Fibroblast of the aortic adventitia (primary cell): ENCODE measurements at regions not wholly inside any gene's neighbourhood (a gene's known extent, or its start where the extent isn't known, plus 50 kb on each side); places are given as distances from the start of the nearest gene placed in this dataset.

Experiments used
- DNase-seq: peaks from one replicate; pipeline ENCODE4 v3.0.0-alpha.2; 2010; ENCODE audit warnings: low read depth
- H3K4me3 ChIP-seq: 2 replicates; pipeline ENCODE4 v1.5.1; 2011; ENCODE audit warnings: low read depth, mild to moderate bottlenecking, control low read depth, low read length, moderate library complexity
- TF ChIP-seq, protein P1 (sequence below): IDR thresholded peaks from 2 replicates; pipeline ENCODE4 v1.5.1; 2011; ENCODE audit warnings: mild to moderate bottlenecking, low read length, control low read depth, inconsistent platforms; ENCODE audit not compliant: insufficient read depth

- no peak overlapping the region for H3K4me3 ChIP-seq
- no peak for DNase-seq
- TF ChIP-seq, protein P1, sequence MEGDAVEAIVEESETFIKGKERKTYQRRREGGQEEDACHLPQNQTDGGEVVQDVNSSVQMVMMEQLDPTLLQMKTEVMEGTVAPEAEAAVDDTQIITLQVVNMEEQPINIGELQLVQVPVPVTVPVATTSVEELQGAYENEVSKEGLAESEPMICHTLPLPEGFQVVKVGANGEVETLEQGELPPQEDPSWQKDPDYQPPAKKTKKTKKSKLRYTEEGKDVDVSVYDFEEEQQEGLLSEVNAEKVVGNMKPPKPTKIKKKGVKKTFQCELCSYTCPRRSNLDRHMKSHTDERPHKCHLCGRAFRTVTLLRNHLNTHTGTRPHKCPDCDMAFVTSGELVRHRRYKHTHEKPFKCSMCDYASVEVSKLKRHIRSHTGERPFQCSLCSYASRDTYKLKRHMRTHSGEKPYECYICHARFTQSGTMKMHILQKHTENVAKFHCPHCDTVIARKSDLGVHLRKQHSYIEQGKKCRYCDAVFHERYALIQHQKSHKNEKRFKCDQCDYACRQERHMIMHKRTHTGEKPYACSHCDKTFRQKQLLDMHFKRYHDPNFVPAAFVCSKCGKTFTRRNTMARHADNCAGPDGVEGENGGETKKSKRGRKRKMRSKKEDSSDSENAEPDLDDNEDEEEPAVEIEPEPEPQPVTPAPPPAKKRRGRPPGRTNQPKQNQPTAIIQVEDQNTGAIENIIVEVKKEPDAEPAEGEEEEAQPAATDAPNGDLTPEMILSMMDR, result no peak
Observed at GRCh38 chr21:19400223-19400770, 996.7 kb upstream of the TMPRSS15 start.

- H3K4me3 ChIP-seq, result no peak overlapping the region
- no peak for DNase-seq
- TF ChIP-seq, protein P1, result no peak
Observed at GRCh38 chr21:19402870-19403269, 999.3 kb upstream of the TMPRSS15 start.

DNA sequence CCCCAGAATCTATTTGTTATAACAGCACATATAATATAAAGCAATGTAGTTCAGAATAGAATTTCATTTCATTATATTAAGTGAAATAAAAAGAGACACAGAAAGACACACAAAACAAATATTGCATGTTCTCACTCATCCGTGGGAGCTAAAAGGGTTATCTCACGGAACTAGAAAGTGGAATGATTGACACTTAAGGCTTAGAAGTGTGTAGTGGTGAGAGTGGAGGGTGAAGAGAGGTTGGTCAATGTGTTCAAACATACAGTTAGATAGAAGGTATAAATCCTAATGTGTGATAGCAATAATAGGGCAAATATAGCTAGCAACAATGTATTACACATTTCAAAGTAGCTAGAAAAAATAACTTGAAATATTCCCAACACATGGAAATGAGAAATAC is 1001.7 kb upstream of the TMPRSS15 start:
- no peak for DNase-seq
- H3K4me3 ChIP-seq, result no peak overlapping the region
- TF ChIP-seq, protein P1, result no peak

DNA sequence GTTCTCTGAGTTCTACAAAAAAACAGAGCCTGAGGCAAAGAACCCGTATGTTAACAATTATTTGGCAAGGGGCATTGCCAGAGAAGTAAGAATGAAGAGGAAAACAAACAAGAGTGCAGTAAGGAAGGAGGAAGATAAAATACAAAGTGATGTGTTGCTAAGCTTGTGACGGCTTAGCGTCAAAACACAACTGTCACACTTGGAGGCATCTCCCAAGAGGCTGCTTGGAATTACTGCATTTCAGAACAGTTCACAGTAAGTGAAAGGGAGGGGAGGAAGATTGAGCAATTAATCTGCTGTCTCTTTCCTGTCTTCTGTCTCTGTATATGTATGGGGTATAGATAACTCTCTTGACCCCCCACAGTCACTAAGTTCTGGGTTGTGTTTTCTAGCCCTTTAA is 1017.0 kb upstream of the TMPRSS15 start:
- no peak for DNase-seq
- TF ChIP-seq, protein P1, result no peak
- no peak overlapping the region for H3K4me3 ChIP-seq

- H3K4me3 ChIP-seq, result no peak overlapping the region
- TF ChIP-seq, protein P1, result no peak
- DNase-seq, result no peak
Observed at GRCh38 chr21:19433623-19434022, 1030.0 kb upstream of the TMPRSS15 start.

DNA sequence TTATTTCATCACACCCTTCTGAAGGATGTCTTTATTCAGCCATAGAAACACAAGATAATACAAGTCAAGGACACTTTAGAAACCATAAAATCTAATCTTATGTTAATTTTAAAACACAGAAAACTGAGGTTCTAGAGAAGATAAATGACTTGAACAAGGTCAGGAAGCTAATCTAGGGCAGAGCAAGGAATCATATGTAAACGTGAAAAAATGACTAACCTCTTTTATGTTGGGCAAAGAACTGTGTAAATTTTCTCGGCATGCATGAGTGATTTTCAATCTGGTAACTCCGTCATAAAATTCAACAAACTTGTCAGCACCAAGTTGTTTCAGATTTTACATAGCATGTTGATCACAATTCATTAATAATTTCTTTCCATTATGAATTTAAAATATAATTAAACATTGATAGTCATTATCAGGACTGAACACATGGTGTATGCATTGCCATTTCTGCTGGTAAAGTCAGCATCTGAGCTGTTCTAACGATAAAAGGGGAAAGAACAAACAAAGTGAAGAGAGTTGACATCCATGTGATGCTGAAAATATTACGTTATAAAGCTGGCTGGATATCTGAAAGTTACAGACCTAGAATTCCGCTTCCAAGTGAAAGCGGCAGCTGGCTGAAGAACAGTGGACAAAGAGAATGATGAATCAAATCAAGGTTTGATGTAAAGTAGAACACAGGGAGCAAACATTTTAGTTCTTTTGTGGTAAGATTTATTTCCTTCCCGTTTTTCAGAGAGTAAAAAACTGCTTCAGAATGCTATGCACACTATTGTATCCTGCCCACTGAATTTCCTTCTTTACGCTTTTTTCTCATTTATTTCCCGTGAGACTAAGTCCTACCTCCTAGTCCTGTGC is 1037.4 kb upstream of the TMPRSS15 start:
- TF ChIP-seq, protein P1, result no peak
- no peak for DNase-seq

More for the DNA sequence above, 1037.4 kb upstream of the TMPRSS15 start:
- no peak overlapping the region for H3K4me3 ChIP-seq
